NCI-H2171 (cell line): ENCODE measurements at regions not wholly inside any gene's neighbourhood (a gene's known extent, or its start where the extent isn't known, plus 50 kb on each side); places are given as distances from the start of the nearest gene placed in this dataset.

ENCODE experiments used
- DNase-seq: peaks from one replicate; lab custom pipeline; 2025; lab: John Stamatoyannopoulos, UW

DNA sequence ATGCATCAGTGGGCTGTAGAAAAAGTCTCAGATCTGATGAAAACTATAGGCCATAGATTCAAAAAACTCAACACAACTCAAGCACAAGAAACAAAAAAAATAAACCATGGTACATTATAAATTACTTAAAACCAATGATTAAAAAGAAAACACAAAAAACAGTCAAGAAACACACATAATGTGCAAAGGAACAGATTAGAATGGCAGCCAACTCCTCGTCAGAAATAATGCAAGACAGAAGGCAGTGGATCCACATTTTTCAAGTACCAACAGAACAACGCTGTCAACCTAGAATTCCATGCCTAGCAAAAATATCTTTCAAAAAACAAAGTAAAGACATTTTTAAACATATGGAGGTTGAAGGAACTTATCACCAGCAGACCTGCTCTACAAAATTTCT lies 69.7 kb downstream of the PSMB1 start:
- DNase-seq: no peak

DNA sequence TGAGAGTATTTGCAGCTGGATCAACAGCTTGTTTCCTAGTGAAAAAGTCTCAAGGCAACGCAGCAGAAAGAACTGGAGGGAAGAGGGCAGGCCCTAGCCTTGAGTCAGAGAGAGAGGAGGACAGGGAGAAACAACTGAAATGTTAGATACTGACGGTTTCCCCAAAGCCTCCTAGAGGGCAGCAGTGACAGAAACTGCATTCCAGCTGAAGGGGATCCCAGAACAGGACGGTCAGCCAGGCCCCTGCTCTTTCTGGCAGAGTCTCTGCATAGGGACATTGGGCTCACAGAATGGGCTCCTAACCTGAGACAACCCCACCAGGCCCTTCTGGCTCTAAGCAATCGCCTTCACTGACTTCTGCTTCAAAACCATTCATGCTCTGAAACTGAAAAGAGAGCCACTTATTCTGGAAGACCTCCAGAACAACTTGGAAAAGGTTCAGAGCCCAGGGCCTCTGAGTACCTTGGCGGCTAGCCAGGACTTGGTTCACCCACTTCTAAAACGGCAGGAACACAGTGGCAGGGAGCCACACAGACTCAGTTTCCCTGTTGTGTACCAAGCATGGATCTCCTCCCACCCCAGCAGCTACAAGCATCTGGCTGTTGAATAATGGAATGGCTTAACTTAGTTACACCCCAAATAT lies 72.9 kb downstream of the PSMB1 start:
- no peak for DNase-seq

- DNase-seq: no peak
These were observed 76.7 kb downstream of the PSMB1 start for GRCh38 chr6:170476360-170476759.

DNA sequence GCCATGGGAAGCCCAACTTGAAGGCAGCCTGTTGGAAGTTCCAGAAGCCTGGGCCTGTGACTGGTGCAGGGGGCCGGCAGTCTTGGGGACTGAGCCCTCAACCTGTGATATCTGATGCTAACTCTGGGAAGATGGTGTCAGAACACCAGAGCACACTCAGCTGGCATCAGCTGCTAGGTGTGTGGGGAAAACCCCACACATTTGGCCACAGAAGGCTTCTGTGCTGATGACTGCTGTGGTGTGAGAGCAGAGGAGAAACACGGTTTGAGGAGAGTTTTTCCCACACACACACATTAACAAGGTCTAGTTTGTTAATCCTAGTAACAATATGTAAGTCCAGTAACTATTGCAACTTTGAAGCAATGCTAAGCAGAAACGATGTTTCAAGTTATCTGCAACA lies 78.0 kb downstream of the PSMB1 start:
- no peak for DNase-seq

DNA sequence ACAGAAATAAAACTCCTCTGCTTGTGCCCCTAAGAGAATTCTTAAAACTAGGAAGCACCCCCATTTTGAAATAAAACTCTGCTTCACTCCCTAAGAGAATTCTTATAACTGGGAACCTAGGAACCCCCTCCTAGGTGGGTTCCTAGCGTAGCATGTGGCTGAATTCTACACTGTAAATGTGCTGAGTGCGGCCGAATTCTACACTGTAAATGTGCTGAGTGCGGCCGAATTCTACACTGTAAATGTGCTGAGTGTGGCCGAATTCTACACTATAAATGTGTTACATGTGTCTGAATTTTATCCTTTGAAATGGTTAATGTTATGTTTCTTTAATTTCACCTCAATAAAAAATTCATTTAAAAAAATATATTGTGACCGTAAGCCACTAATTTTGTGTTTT lies 79.3 kb downstream of the PSMB1 start:
- DNase-seq: no peak

GRCh38 chr6:170473301-170473717 lies 79.8 kb downstream of the PSMB1 start:
- DNase-seq: peak; percentile 79

DNA sequence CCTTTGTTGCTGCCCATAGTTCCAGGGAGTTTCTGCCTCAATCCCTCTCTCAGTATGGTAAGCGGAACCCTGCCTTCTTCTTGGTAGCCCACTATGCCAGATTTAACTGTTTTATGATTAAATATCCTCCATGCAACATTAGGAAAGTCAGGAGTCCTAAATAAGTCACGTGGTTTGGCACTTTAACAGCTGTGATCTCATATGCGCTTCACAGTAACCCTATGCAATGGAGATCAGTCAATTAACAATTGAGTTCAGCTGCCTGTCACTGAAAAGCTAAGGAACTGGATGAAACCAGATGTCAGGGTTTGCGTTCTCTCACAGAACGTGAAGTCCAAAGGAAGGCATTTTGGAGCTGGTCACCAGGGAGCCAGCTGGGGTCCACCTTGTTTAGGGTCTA lies 81.6 kb downstream of the PSMB1 start:
- DNase-seq: no peak

GRCh38 chr6:170470734-170471133 lies 82.4 kb downstream of the PSMB1 start:
- no peak for DNase-seq

GRCh38 chr6:170464524-170464979 lies 88.6 kb downstream of the PSMB1 start:
- no peak for DNase-seq

DNA sequence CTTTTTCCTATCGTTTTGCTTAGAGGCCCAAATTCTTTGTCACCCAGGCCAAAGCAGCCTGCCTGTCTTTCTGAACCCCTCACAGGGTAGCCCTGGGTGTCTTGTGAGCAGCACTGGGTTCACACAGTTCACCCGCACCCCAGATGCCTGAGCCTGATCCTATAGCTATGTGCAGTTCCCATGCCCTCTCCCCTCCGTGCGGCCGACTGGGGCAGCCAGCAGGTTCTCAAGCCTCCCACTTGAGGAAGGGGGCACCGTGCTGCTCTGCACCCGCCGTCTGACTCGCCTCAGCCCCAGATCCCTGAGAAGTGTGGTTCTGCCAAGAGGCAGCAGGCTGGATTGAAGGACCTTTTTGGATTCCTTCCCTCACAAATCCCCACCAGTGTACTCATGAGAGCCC lies 89.0 kb downstream of the PSMB1 start:
- no peak for DNase-seq

DNA sequence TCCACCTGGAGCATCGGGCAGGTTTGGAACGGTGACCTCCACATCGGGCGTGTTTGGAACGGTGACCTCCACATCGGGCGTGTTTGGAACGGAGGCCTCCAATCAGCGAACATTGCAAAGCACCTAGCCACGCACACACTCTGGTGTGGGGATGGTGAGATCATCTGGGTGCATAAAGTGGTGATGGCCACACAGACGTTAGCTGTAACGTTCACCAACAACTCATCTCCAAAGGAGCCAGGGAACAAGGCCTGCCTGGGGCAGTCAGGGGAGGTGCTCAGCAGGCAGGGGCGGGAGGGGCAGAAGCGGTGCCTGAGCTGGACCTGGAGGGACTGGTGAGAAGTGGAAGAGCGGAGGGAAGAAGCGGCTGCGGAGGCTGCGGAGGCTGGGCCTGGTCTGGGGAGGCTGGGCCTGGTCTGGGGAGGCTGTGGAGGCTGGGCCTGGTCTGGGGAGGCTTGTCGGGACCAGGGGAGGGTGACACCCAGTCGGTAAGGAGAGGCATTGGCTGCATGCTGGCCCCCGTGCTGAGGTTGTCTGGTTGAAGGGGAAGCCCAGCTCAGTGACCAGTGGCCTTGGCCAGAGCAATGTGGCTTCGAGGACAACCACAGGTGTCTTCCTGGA lies 89.9 kb downstream of the PSMB1 start:
- DNase-seq: no peak

DNA sequence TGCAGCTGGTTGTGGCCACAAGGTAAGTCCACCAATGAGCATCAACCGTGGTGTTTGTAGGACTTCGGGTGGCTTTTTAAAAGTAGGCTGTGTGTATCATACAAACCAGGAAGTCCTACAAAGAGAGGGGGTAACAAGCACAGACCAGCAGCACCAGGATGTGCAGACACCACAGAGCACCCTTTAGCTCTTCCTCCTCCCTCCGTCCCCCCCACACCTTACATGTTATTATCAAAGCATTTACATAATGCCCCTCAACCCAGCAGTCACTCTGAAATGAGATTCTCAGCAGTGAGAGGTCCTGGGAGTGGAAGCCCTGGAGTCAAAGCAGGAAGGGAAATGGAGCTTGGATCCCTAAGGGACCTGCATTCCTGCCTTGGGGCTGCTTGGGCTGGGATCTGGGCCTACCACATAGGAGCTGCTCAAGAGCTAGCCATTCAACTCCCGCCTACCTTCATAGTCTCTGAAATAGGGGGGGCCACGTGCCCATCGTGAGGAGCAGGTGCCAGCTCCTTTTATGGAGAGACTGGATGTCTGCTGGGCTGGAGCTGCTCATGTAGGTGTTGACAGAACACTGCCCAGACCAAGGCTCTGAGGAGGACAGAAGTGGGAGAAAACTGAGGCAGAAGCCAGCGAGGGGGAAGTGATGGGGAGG lies 90.6 kb downstream of the PSMB1 start:
- no peak for DNase-seq

DNA sequence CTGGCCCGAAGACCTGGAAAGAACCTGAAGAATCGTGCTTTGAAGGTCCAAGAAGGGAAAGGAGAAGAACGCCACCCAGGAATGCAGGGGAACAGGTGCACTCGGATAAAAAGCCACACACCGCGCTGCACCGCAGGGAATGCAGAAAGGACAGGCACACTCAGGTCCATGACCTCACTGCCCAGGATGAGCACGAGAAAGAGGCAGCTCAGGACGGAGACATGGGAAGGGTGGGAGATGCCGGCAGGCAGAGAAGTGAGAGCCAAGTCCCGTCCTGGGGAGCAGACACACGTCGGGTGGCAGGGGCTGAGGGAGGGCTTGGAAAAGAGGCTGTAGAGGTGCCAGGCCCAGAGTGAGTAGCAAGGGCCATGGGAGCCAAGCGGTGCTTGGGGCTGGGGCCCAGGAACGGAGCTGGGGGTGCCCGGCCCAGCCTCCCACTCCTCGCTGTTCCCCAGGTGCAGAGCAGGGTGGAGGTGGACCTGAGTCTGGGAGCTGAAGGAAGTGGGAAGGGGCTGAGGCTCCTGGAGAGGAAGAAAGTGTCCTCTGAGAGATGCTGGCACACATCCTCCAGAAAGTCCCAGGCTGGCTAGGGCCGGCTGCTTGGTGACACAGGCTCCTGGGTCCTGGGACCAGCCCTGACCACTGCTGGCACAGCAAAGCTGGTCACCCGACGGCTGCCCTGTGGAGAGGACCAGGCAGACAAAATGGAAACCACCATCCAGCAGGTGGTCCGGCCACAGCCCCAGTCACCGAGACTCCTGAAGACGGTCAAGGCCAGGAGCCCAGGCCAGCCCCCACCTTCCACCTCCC lies 91.3 kb downstream of the PSMB1 start:
- DNase-seq: no peak

DNA sequence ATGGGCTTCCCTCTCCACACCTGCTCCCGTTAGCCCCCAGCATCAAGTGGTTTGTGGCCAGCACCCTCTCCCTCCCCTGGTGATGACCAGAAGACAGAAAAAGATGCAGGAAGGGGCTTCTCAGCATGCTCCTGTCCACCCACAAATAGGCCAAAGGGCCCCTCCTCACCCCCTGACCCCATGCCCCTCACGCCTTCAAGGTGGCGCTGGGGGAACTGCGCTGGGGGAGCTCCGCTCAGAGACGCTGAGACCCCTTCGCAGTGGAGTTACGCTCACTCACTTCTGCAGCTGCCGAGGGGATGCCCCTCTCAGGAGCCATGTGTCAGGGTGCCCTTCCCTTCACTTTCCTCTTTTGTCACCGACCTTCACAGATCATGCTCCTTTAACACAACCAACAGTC lies 92.0 kb downstream of the PSMB1 start:
- DNase-seq: no peak

DNA sequence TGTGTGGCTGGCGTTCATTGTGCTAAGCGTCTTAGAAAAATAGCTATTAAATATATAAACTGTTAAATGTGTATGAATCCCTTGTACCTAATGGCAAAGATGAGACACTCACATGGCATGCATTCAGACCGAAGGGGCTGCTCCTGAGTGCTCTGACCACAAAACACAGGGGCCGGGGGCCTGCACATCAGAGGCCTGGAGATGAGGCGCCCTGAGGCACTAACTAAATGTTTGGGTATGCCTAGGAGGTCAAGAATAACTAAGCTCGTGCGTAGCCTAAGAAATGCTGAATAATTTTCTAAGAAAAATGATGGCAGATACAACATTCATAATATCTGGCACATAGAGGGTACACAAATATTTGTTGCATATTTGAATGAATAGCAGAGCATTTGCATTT lies 92.5 kb downstream of the PSMB1 start:
- DNase-seq: no peak

DNA sequence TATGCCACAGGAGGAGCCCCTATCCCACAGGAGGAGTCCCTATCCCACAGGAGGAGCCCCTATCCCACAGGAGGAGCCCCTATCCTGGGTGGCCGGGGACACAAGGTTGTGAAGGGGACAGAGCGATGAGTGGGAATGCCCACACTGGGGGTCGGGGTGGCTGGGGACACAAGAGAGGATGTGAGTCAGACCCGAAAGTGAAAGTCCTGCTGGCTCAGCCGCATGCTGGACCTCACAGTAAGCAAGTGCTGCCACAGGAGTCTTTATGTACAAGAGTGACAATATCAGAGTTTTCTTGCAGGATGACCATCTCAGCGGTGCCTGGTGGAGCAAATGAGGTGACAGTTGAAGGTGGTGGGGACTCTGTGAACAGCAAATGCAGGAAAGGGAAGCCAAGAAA lies 93.7 kb downstream of the PSMB1 start:
- DNase-seq: no peak

DNA sequence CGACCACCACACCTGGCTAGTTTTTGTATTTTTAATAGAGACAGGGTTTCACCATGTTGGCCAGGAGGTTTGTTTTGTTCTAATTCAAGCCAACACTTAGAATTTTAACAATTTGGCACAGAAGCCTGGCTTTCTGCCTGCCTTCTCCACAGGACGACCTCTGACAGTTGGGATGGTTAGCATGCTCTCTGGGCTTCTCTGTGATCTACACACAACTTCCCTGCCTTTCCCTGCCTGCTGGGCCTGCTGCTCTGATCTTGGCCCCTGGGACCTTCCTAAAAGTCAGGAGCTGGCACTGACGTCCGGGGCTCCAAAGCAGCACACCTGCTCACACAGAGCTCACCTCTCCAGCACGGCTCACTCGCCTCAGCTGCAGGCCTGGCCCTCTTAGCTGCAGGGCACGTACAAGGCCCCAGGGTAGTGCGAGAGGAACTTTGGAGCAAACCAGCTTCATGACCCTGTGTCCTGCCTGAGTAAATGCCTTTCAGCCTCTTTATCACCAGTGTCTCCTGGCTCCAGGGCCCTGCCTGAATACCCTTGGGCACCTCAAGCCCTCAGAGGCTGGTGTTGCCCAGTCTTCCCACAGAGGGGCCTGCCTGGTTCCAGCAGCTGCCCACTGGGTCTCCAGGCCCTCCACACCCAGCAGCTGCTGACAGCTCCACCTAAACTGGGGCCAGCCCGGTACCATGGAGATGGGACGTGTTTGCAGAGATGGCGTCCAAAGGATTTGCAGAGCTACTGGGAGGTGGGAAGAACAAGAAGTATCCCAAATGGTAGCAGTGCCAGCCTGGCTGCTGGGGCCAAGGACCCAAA lies 96.0 kb downstream of the PSMB1 start:
- peak; percentile 12 for DNase-seq
